ENCODE measurements at regions not wholly inside any gene's neighbourhood (a gene's known extent, or its start where the extent isn't known, plus 50 kb on each side); places are given as distances from the start of the nearest gene placed in this dataset.
"Not testable (repeated sequence)": the region's sequence is repeated elsewhere in the genome, so short reads cannot be mapped to it uniquely, and the experiment has no call there.

DNA sequence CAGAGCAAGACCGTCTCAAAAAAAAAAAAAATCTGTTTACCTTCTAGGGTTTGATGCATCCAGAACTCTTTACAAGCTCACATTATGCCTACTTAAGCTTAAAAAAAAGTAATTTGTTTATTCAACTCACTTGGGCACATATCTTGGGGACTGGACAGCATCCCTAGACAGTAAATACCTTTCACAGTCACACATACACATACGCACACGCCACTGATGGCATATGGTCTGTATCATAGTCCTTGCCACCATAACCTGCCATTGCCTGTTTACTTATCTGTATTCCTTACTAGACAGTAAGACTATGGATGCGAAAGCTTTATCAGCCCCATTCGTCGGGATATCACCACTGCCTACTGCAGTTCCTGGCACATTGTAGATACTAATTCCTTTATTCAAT is 446.3 kb upstream of the RGS18 start:
- no peak overlapping the region for H3K4me3 ChIP-seq (ENCODE audit: severe bottlenecking)
- H3K9me3 ChIP-seq (ENCODE audit: severe bottlenecking): no peaks in the 10 kb centered on the region
- no peaks in the 10 kb centered on the region for H3K27me3 ChIP-seq (ENCODE audit: insufficient read depth, poor library complexity, severe bottlenecking)
- no peak for DNase-seq (ENCODE audit: low spot score)
- TF ChIP-seq, protein P1, sequence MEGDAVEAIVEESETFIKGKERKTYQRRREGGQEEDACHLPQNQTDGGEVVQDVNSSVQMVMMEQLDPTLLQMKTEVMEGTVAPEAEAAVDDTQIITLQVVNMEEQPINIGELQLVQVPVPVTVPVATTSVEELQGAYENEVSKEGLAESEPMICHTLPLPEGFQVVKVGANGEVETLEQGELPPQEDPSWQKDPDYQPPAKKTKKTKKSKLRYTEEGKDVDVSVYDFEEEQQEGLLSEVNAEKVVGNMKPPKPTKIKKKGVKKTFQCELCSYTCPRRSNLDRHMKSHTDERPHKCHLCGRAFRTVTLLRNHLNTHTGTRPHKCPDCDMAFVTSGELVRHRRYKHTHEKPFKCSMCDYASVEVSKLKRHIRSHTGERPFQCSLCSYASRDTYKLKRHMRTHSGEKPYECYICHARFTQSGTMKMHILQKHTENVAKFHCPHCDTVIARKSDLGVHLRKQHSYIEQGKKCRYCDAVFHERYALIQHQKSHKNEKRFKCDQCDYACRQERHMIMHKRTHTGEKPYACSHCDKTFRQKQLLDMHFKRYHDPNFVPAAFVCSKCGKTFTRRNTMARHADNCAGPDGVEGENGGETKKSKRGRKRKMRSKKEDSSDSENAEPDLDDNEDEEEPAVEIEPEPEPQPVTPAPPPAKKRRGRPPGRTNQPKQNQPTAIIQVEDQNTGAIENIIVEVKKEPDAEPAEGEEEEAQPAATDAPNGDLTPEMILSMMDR (IDR thresholded peaks at IDR 0.05; ENCODE audit: poor library complexity, severe bottlenecking): no peak
- H3K4me1 ChIP-seq (ENCODE audit: insufficient read depth, poor library complexity, severe bottlenecking): no peaks in the 10 kb centered on the region
- no peak for ATAC-seq (ENCODE audit: low read depth)
- no peaks in the 10 kb centered on the region for H3K36me3 ChIP-seq (ENCODE audit: low read depth)
- no peak overlapping the region for H3K27ac ChIP-seq (ENCODE audit: poor library complexity, severe bottlenecking)

DNA sequence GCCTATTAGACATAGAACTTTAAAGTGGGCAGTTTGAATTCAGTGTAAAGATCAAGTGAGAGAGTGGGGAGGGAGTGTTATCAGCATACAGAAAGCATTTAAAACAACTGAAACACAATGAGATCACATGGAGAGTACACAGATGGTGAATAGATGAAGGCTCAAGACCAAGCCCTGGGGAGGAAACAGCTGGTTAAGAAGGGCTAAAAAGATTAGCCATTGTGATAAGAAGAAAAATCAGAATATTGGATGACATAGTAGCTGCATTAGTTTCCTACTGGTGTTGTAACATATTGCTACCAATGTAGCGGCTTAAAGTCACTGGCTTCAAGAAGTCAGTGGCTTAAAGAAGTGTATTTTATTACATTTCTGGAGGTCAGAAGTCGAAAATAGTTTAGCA is 443.4 kb upstream of the RGS18 start:
- Histone ChIP-seq H3K9me3 (ENCODE audit: severe bottlenecking) (no peaks in the 10 kb centered on the region), H3K4me3 (ENCODE audit: severe bottlenecking) (no peak overlapping the region), H3K36me3 (ENCODE audit: low read depth) (no peaks in the 10 kb centered on the region), H3K27me3 (ENCODE audit: insufficient read depth, poor library complexity, severe bottlenecking) (no peaks in the 10 kb centered on the region), H3K4me1 (ENCODE audit: insufficient read depth, poor library complexity, severe bottlenecking) (no peaks in the 10 kb centered on the region), H3K27ac (ENCODE audit: poor library complexity, severe bottlenecking) (no peak overlapping the region)
- TF ChIP-seq, protein P1 (IDR thresholded peaks at IDR 0.05; ENCODE audit: poor library complexity, severe bottlenecking): no peak
- DNase-seq (ENCODE audit: low spot score) (no peak), ATAC-seq (ENCODE audit: low read depth) (no peak)

DNA sequence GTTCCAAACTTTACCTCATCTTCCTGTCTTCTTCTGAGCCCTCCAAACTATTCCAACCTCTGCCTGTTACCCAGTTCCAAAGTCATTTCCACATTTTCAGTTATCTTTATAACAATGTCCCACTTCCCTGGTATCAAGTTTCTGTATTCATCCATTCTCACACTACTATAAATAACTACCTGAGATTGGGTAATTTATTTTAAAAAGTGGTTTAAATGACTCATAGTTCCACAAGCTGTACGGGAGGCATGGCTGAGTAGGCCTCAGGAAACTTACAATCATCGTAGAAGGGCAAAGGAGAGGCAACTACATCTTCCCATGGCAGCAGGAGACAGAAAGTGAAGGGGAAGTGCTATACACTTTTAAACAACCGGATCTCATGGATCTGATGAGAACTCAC is 428.5 kb upstream of the RGS18 start:
- Histone ChIP-seq H3K36me3 (ENCODE audit: low read depth) (no peaks in the 10 kb centered on the region), H3K4me3 (ENCODE audit: severe bottlenecking) (no peak overlapping the region), H3K27ac (ENCODE audit: poor library complexity, severe bottlenecking) (no peak overlapping the region), H3K9me3 (ENCODE audit: severe bottlenecking) (no peaks in the 10 kb centered on the region), H3K27me3 (ENCODE audit: insufficient read depth, poor library complexity, severe bottlenecking) (no peaks in the 10 kb centered on the region), H3K4me1 (ENCODE audit: insufficient read depth, poor library complexity, severe bottlenecking) (no peaks in the 10 kb centered on the region)
- no peak for ATAC-seq (ENCODE audit: low read depth)
- DNase-seq (ENCODE audit: low spot score): no peak
- TF ChIP-seq, protein P1 (IDR thresholded peaks at IDR 0.05; ENCODE audit: poor library complexity, severe bottlenecking): no peak

DNA sequence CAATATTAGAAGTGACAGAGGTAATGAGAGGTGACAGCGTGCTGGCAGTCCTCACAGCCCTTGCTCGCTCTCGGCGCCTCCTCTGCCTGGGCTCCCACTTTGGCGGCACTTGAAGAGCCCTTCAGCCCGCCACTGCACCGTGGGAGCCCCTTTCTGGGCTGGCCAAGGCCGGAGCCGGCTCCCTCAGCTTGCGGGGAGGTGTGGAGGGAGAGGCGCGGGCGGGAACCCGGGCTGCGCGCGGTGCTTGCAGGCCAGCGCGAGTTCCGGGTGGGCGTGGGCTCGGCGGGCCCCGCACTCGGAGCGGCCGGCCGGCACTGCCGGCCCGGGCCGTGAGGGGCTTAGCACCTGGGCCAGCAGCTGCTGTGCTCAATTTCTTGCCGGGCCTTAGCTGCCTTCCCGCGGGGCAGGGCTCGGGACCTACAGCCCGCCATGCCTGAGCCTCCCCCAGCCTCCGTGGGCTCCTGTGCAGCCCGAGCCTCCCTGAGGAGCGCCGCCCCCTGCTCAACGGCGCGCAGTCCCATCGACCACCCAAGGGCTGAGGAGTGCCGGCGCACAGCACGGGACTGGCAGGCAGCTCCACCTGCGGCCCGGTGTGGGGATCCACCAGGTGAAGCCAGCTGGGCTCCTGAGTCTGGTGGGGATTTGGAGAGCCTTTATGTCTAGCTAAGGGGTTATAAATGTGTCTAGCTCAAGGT is 426.5 kb upstream of the RGS18 start:
- not testable (repeated sequence) for H3K36me3 ChIP-seq (ENCODE audit: low read depth); H3K27ac ChIP-seq (ENCODE audit: poor library complexity, severe bottlenecking); H3K4me1 ChIP-seq (ENCODE audit: insufficient read depth, poor library complexity, severe bottlenecking); DNase-seq (ENCODE audit: low spot score); ATAC-seq (ENCODE audit: low read depth); H3K27me3 ChIP-seq (ENCODE audit: insufficient read depth, poor library complexity, severe bottlenecking); H3K4me3 ChIP-seq (ENCODE audit: severe bottlenecking); H3K9me3 ChIP-seq (ENCODE audit: severe bottlenecking)

DNA sequence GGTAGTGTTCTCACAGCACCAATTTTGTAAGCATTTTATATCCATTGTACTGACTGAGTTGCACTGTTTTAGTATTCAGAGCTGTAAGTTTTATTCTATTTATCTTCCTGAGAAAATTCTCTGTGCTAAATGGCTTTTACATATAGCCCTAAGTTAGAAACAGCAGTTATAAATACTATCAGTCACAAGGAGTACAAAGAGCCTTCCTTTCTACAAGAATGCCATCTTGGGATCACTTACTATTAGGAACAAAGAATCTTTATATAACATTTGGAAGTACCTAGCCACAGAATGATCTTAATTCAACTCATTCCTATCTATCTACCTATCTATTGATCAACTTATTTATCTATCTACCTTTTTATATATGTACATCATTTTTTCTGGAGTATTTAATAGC is 423.9 kb upstream of the RGS18 start:
- no peak for ATAC-seq (ENCODE audit: low read depth)
- H3K36me3 ChIP-seq (ENCODE audit: low read depth): no peaks in the 10 kb centered on the region
- H3K4me3 ChIP-seq (ENCODE audit: severe bottlenecking): no peak overlapping the region
- H3K27ac ChIP-seq (ENCODE audit: poor library complexity, severe bottlenecking): no peak overlapping the region
- H3K27me3 ChIP-seq (ENCODE audit: insufficient read depth, poor library complexity, severe bottlenecking): no peaks in the 10 kb centered on the region
- H3K4me1 ChIP-seq (ENCODE audit: insufficient read depth, poor library complexity, severe bottlenecking): no peaks in the 10 kb centered on the region
- TF ChIP-seq, protein P1 (IDR thresholded peaks at IDR 0.05; ENCODE audit: poor library complexity, severe bottlenecking): no peak
- DNase-seq (ENCODE audit: low spot score): no peak
- H3K9me3 ChIP-seq (ENCODE audit: severe bottlenecking): no peaks in the 10 kb centered on the region
